Left lung (tissue), 4 donors: ENCODE measurements at regions not wholly inside any gene's neighbourhood (a gene's known extent, or its start where the extent isn't known, plus 50 kb on each side); places are given as distances from the start of the nearest gene placed in this dataset.

ENCODE experiments used
- ATAC-seq: fragments of 200-7000 bp; cut with Tn5 transposase; one replicate; pipeline ENCODE4 v1.9.1; 2020; ENCODE audit warnings: moderate library complexity
- DNase-seq, 4 donors: peaks; one replicate each; pipeline ENCODE4 v3.0.0-alpha.2; 2013 to 2020
- H3K27ac ChIP-seq, 2 donors: fragments of 200-600 bp; sonication (generic) in 1 of 2; one replicate each; pipeline versions ENCODE4 v1.5.0 to v1.8.0; 2020 to 2021
- H3K27me3 ChIP-seq, 2 donors: fragments of 200-600 bp; sonication (generic) in 1 of 2; one replicate each; pipeline versions ENCODE4 v1.5.0 to v1.8.0; 2020 to 2021
- H3K36me3 ChIP-seq, 2 donors: fragments of 200-600 bp; sonication (generic) in 1 of 2; one replicate each; pipeline versions ENCODE4 v1.5.0 to v1.8.0; 2020 to 2021
- H3K4me1 ChIP-seq, 2 donors: fragments of 200-600 bp; one replicate each; pipeline ENCODE4 v1.8.0; 2021
- H3K4me3 ChIP-seq, 2 donors: fragments of 200-600 bp; sonication (generic) in 1 of 2; one replicate each; pipeline versions ENCODE4 v1.5.0 to v1.8.0; 2020 to 2021; ENCODE audit warnings: mild to moderate bottlenecking in 1 of 2
- H3K9me3 ChIP-seq, 2 donors: fragments of 200-600 bp; sonication (generic) in 1 of 2; one replicate each; pipeline versions ENCODE4 v1.5.0 to v1.8.0; 2020 to 2021
- intact Hi-C, 2 donors: fragments of 100-400 bp; cut with DNase I; formaldehyde crosslinking; loops; one replicate each; pipeline versions ENCODE4 v1.11.2 to v1.14.2; 2022
- TF ChIP-seq, protein P1 (sequence below), 2 donors: fragments of 200-600 bp; sonication (generic) in 1 of 2; IDR thresholded peaks; one replicate each; pipeline versions ENCODE4 v1.5.0 to v1.8.0; 2021; ENCODE audit warnings: antibody characterized with exemption in 2 of 2
- donor health status: DM: no; HTN: yes; CAD: no.
- donor health status: DM: no; HTN: no; CAD: no.

DNA sequence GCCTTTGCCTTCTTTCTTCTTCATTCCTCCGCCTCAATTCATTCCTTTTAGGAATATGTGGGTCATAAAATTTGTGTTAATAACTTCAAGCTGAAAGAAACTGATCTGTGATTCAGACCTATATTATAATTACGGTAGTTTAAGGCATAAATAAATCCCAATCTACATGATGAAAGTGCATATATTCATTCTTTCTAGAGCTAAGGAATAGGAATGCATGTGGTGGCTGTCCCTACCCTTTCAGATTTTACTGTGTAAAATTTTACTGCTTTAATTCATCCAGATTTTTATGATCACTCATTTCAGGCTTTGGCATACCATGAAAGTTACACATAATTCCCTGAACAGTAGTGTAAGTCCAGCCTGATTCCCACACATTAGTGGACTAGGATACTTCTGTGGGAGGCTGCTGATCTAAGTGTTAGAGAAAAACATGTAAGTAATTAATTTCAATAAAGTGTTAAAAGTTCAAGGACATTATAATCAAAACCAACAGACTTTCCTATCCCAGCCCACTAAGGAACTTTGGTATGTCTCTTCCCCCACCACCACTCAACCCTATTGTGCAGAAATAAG lies 83.1 kb downstream of the HINT1 start:
- H3K27me3 ChIP-seq, result no peaks in the 10 kb centered on the region
- TF ChIP-seq, protein P1, sequence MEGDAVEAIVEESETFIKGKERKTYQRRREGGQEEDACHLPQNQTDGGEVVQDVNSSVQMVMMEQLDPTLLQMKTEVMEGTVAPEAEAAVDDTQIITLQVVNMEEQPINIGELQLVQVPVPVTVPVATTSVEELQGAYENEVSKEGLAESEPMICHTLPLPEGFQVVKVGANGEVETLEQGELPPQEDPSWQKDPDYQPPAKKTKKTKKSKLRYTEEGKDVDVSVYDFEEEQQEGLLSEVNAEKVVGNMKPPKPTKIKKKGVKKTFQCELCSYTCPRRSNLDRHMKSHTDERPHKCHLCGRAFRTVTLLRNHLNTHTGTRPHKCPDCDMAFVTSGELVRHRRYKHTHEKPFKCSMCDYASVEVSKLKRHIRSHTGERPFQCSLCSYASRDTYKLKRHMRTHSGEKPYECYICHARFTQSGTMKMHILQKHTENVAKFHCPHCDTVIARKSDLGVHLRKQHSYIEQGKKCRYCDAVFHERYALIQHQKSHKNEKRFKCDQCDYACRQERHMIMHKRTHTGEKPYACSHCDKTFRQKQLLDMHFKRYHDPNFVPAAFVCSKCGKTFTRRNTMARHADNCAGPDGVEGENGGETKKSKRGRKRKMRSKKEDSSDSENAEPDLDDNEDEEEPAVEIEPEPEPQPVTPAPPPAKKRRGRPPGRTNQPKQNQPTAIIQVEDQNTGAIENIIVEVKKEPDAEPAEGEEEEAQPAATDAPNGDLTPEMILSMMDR (IDR thresholded peaks at IDR 0.05), result no peak
- peaks cover 0 to under 1% of the 10 kb centered on the region in 2 donors for H3K9me3 ChIP-seq
- H3K36me3 ChIP-seq, result no peaks in the 10 kb centered on the region
- no peak for ATAC-seq
- no peak overlapping the region for H3K4me3 ChIP-seq
- intact Hi-C loops, result no loop called here
- H3K27ac ChIP-seq, result no peak overlapping the region
- no peaks in the 10 kb centered on the region for H3K4me1 ChIP-seq
- no peak for DNase-seq

DNA sequence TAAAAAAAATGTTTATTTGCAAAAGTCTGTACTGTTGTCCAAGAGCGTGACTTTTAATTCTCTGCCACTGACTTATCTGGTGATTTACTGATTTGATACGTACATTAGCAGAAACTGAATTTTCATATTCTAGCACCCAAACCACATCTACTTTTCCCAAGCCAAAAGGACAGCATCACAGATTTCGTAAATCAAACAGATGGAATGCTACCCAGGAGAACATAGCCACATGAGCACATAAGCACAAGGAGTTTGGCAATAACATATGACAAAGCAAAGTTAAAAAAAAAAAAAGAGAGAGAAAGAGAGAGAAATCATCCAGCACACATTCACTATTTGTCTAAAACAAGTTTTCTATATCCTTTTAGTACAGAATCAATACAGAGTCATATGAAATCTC lies 83.7 kb downstream of the HINT1 start:
- DNase-seq (peak in 1 of 4 donors; percentile 2), ATAC-seq (no peak)
- Histone ChIP-seq H3K27me3 (no peaks in the 10 kb centered on the region), H3K36me3 (no peaks in the 10 kb centered on the region), H3K27ac (no peak overlapping the region), H3K9me3 (no peaks in the 10 kb centered on the region), H3K4me3 (no peak overlapping the region), H3K4me1 (no peaks in the 10 kb centered on the region)
- TF ChIP-seq, protein P1 (IDR thresholded peaks at IDR 0.05), result no peak
- intact Hi-C loops, result no loop called here

- ATAC-seq (no peak), DNase-seq (no peak)
- H3K4me3 ChIP-seq, result no peak overlapping the region
- no peak overlapping the region for H3K27ac ChIP-seq
- intact Hi-C loops, result no loop called here
- H3K4me1 ChIP-seq, result no peaks in the 10 kb centered on the region
- H3K27me3 ChIP-seq, result no peaks in the 10 kb centered on the region
- TF ChIP-seq, protein P1 (IDR thresholded peaks at IDR 0.05), result no peak
- H3K36me3 ChIP-seq, result no peaks in the 10 kb centered on the region
- no peaks in the 10 kb centered on the region for H3K9me3 ChIP-seq
Measured at GRCh38 chr5:131079232-131079631, 85.8 kb downstream of the HINT1 start.

DNA sequence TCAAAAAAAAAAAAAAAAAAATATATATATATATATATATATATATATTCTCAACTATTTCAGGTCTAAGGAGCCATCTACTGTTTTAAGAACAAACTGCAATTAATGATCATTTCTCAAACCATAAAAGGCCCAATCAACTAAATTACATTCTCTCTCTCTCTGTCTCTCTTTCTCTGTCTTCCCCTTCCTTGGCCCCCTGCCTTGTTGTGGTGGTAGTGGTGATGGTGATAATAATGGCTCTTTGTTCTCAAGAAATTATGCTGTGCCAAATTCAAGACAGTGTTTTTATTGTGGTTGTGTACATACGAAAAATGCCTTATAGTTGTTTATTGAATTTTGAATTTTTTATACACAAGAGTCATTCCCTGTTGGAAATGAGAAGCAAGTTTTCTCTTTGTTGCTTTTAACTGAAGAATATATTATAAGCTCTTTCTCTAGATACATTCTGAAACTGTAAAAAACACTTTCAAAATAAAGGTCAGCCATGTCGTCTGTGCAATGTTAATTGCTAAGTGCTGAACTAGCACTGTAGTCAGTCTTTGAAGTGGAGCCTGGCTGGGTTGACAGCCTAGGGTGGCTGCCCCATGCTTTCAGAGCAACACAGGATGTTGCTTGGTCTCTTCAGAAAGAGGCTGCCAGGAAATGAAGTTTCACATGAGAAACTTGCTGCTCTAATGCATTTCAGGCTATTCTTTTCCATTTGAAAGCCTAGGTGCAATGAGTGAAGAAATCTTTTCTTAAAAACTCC lies 96.0 kb downstream of the HINT1 start:
- TF ChIP-seq, protein P1 (IDR thresholded peaks at IDR 0.05), result no peak
- peak in 1 of 4 donors; percentile 6 for DNase-seq
- Histone ChIP-seq H3K9me3 (peaks cover 0 to 13% of the 10 kb centered on the region in 2 donors), H3K36me3 (no peaks in the 10 kb centered on the region), H3K27me3 (no peaks in the 10 kb centered on the region), H3K4me3 (no peak overlapping the region), H3K27ac (no peak overlapping the region), H3K4me1 (no peaks in the 10 kb centered on the region)
- intact Hi-C loops, result no loop called here
- ATAC-seq, result no peak

GRCh38 chr5:131068076-131068475 lies 97.0 kb downstream of the HINT1 start:
- peaks cover 0 to 13% of the 10 kb centered on the region in 2 donors for H3K9me3 ChIP-seq
- peak overlapping the region in 1 of 2 donors; percentile 3 for H3K27ac ChIP-seq
- no peaks in the 10 kb centered on the region for H3K36me3 ChIP-seq
- no peaks in the 10 kb centered on the region for H3K4me1 ChIP-seq
- ATAC-seq (no peak), DNase-seq (no peak)
- TF ChIP-seq, protein P1 (IDR thresholded peaks at IDR 0.05), result no peak
- intact Hi-C loops, result no loop called here
- H3K27me3 ChIP-seq, result no peaks in the 10 kb centered on the region
- H3K4me3 ChIP-seq, result no peak overlapping the region
